HL-60 (cell line): ENCODE measurements at regions not wholly inside any gene's neighbourhood (a gene's known extent, or its start where the extent isn't known, plus 50 kb on each side); places are given as distances from the start of the nearest gene placed in this dataset.

Experiments used
- GABPA ChIP-seq: IDR thresholded peaks from 2 replicates; pipeline ENCODE4 v1.6.1; 2012; ENCODE audit warnings: low read depth
- POLR2AphosphoS5 ChIP-seq: IDR thresholded peaks from 2 replicates; pipeline ENCODE4 v1.6.1; 2012; ENCODE audit warnings: low read depth
- TF ChIP-seq, protein P1 (sequence below): IDR thresholded peaks from one replicate; pipeline ENCODE4 v1.5.1; 2011; ENCODE audit warnings: low read length, control low read depth, inconsistent platforms; ENCODE audit not compliant: insufficient read depth
- TF ChIP-seq, protein P2 (sequence below): IDR thresholded peaks from 2 replicates; pipeline ENCODE4 v1.6.1; 2012; ENCODE audit warnings: low read depth; ENCODE audit not compliant: insufficient replicate concordance

- no peak for TF ChIP-seq POLR2AphosphoS5
- TF ChIP-seq, protein P1, sequence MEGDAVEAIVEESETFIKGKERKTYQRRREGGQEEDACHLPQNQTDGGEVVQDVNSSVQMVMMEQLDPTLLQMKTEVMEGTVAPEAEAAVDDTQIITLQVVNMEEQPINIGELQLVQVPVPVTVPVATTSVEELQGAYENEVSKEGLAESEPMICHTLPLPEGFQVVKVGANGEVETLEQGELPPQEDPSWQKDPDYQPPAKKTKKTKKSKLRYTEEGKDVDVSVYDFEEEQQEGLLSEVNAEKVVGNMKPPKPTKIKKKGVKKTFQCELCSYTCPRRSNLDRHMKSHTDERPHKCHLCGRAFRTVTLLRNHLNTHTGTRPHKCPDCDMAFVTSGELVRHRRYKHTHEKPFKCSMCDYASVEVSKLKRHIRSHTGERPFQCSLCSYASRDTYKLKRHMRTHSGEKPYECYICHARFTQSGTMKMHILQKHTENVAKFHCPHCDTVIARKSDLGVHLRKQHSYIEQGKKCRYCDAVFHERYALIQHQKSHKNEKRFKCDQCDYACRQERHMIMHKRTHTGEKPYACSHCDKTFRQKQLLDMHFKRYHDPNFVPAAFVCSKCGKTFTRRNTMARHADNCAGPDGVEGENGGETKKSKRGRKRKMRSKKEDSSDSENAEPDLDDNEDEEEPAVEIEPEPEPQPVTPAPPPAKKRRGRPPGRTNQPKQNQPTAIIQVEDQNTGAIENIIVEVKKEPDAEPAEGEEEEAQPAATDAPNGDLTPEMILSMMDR: no peak
- TF ChIP-seq, protein P2, sequence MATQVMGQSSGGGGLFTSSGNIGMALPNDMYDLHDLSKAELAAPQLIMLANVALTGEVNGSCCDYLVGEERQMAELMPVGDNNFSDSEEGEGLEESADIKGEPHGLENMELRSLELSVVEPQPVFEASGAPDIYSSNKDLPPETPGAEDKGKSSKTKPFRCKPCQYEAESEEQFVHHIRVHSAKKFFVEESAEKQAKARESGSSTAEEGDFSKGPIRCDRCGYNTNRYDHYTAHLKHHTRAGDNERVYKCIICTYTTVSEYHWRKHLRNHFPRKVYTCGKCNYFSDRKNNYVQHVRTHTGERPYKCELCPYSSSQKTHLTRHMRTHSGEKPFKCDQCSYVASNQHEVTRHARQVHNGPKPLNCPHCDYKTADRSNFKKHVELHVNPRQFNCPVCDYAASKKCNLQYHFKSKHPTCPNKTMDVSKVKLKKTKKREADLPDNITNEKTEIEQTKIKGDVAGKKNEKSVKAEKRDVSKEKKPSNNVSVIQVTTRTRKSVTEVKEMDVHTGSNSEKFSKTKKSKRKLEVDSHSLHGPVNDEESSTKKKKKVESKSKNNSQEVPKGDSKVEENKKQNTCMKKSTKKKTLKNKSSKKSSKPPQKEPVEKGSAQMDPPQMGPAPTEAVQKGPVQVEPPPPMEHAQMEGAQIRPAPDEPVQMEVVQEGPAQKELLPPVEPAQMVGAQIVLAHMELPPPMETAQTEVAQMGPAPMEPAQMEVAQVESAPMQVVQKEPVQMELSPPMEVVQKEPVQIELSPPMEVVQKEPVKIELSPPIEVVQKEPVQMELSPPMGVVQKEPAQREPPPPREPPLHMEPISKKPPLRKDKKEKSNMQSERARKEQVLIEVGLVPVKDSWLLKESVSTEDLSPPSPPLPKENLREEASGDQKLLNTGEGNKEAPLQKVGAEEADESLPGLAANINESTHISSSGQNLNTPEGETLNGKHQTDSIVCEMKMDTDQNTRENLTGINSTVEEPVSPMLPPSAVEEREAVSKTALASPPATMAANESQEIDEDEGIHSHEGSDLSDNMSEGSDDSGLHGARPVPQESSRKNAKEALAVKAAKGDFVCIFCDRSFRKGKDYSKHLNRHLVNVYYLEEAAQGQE: no peak
- no peak for TF ChIP-seq GABPA
Measured at GRCh38 chr16:6048017-6048416, 950.4 kb upstream of the EEF2KMT start.
